ENCODE measurements at regions not wholly inside any gene's neighbourhood (a gene's known extent, or its start where the extent isn't known, plus 50 kb on each side); places are given as distances from the start of the nearest gene placed in this dataset.

DNA sequence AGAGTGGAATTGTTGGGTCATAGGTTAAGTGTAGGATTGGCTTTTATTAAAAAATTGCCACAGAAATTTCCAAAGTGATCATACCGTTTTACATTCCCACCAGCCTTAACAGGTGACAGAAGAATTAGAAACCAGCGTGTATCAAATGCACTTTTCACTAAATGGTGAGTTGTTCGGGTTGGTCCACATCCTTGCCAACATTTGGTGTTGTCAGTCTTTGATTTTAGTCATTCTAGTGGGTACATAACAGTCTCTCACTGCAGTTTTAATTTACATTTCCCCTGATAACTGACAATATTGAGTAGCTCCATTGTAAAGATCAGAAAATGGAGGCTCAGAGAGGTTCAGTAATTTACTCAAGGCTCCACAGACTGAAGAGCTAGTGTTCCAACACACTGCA is 237.8 kb upstream of the LHX5 start:
- TF ChIP-seq, protein P1, sequence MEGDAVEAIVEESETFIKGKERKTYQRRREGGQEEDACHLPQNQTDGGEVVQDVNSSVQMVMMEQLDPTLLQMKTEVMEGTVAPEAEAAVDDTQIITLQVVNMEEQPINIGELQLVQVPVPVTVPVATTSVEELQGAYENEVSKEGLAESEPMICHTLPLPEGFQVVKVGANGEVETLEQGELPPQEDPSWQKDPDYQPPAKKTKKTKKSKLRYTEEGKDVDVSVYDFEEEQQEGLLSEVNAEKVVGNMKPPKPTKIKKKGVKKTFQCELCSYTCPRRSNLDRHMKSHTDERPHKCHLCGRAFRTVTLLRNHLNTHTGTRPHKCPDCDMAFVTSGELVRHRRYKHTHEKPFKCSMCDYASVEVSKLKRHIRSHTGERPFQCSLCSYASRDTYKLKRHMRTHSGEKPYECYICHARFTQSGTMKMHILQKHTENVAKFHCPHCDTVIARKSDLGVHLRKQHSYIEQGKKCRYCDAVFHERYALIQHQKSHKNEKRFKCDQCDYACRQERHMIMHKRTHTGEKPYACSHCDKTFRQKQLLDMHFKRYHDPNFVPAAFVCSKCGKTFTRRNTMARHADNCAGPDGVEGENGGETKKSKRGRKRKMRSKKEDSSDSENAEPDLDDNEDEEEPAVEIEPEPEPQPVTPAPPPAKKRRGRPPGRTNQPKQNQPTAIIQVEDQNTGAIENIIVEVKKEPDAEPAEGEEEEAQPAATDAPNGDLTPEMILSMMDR (IDR thresholded peaks at IDR 0.05), result no peak
- no peak for TF ChIP-seq POLR2A (IDR thresholded peaks at IDR 0.05)
